ENCODE measurements at regions not wholly inside any gene's neighbourhood (a gene's known extent, or its start where the extent isn't known, plus 50 kb on each side); places are given as distances from the start of the nearest gene placed in this dataset.

DNA sequence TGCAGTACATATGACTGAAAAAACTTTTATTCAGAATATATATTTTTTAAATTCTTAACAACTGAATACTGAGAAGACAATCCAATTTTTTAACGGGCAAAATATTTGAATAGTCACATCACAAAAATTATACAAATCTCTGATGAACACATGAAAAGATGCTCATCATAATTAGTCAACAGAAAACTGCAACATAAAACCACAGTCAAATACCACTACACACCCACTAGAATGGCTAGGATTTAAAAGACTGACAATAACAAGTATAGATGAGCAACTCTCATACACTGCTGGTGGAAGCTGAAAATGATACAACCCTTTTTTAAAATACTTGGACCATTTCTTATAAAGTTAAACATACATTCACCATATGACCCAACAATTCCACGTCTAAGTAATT is 87.7 kb upstream of the TNFSF4 start:
- no peak overlapping the region for H3K4me3 ChIP-seq (ENCODE audit: low read depth, low read length)
- H3K27me3 Mint-ChIP-seq (ENCODE audit: insufficient read depth, unreplicated experiment), result no peaks in the 10 kb centered on the region
- H3K9me3 Mint-ChIP-seq (ENCODE audit: unreplicated experiment), result no peaks in the 10 kb centered on the region
- no peaks in the 10 kb centered on the region for H3K4me1 Mint-ChIP-seq (ENCODE audit: low read depth, unreplicated experiment)
- TF ChIP-seq CTCF (IDR thresholded peaks at IDR 0.05; ENCODE audit: insufficient read depth in 1 of 2, low read depth in 1 of 2, low read length in 1 of 2, severe bottlenecking in 1 of 2, unreplicated experiment in 1 of 2), result no peak
- CTCF ChIA-PET, result no interaction called here
- no peak for DNase-seq
- H3K9me3 ChIP-seq, result no peaks in the 10 kb centered on the region; the same call in 1 of the 2 replicates
- POLR2A ChIA-PET, result no interaction called here
- H3K27ac Mint-ChIP-seq (ENCODE audit: unreplicated experiment), result no peak overlapping the region
- no peaks in the 10 kb centered on the region for H3K36me3 ChIP-seq (ENCODE audit: control insufficient read depth, insufficient read depth, low read length)
- H3K36me3 Mint-ChIP-seq (ENCODE audit: insufficient read depth, unreplicated experiment), result no peaks in the 10 kb centered on the region
- intact Hi-C loops (cut with micrococcal nuclease; ENCODE audit: unreplicated experiment), result no loop called here
- BruUV-seq (replicated peaks), result no TSS peak
- no peaks in the 10 kb centered on the region for H3K4me1 ChIP-seq
- H3K4me3 Mint-ChIP-seq (ENCODE audit: unreplicated experiment), result no peak overlapping the region
- no peaks in the 10 kb centered on the region for H3K27me3 ChIP-seq (replicated peaks; ENCODE audit: control insufficient read depth, insufficient read depth, low read length)

DNA sequence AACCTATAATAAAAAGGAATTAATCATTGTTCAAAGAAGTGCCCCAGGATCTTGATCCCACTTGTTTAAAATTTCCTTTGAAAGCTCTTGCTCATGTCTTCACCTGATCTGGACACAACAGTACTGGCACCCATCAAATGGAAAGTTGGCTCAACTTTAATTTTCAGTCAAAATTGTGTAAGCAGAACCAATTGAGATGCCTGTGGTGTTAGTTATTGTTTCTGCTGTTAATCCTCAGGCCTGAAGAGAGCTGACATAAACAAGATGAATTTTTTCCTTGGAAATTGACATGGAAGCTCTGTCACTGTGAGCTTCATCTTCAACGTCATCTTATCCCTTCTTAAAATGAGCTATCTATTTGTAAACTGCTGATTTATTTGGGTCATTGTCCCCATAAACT is 88.3 kb upstream of the TNFSF4 start:
- Mint-ChIP-seq H3K27me3 (ENCODE audit: insufficient read depth, unreplicated experiment) (no peaks in the 10 kb centered on the region), H3K4me3 (ENCODE audit: unreplicated experiment) (no peak overlapping the region), H3K9me3 (ENCODE audit: unreplicated experiment) (no peaks in the 10 kb centered on the region), H3K4me1 (ENCODE audit: low read depth, unreplicated experiment) (no peaks in the 10 kb centered on the region), H3K27ac (ENCODE audit: unreplicated experiment) (no peak overlapping the region), H3K36me3 (ENCODE audit: insufficient read depth, unreplicated experiment) (no peaks in the 10 kb centered on the region)
- TF ChIP-seq CTCF (IDR thresholded peaks at IDR 0.05; ENCODE audit: insufficient read depth in 1 of 2, low read depth in 1 of 2, low read length in 1 of 2, severe bottlenecking in 1 of 2, unreplicated experiment in 1 of 2), result no peak
- ChIA-PET CTCF (no interaction called here), POLR2A (no interaction called here)
- Histone ChIP-seq H3K36me3 (ENCODE audit: control insufficient read depth, insufficient read depth, low read length) (no peaks in the 10 kb centered on the region), H3K9me3 (no peaks in the 10 kb centered on the region; the same call in 1 of the 2 replicates), H3K27me3 (replicated peaks; ENCODE audit: control insufficient read depth, insufficient read depth, low read length) (no peaks in the 10 kb centered on the region), H3K4me1 (no peaks in the 10 kb centered on the region), H3K4me3 (ENCODE audit: low read depth, low read length) (no peak overlapping the region)
- DNase-seq, result no peak
- intact Hi-C loops (cut with micrococcal nuclease; ENCODE audit: unreplicated experiment), result no loop called here
- no TSS peak for BruUV-seq (replicated peaks)

DNA sequence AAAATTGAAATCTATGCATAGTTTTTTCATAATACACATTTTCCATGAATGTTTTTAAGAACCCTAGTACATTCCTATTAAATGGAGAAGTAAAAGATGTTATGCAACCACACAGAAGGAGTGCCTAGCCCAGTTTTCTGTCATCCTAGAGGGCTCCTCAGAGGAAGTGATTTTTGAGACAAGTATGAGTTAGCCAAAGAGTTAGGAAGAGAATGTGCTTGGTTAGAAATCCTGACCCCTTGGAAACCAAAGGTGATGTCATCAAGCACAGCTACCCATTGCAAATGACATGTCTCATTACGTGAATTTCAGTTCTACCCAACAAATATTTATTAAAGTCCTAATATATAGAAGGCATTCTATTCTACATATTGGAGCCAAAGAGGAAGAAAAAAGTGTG is 88.9 kb upstream of the TNFSF4 start:
- H3K9me3 ChIP-seq, result no peaks in the 10 kb centered on the region; the same call in 1 of the 2 replicates
- Mint-ChIP-seq H3K4me3 (ENCODE audit: unreplicated experiment) (no peak overlapping the region), H3K27ac (ENCODE audit: unreplicated experiment) (no peak overlapping the region), H3K36me3 (ENCODE audit: insufficient read depth, unreplicated experiment) (no peaks in the 10 kb centered on the region), H3K9me3 (ENCODE audit: unreplicated experiment) (no peaks in the 10 kb centered on the region), H3K4me1 (ENCODE audit: low read depth, unreplicated experiment) (no peaks in the 10 kb centered on the region), H3K27me3 (ENCODE audit: insufficient read depth, unreplicated experiment) (no peaks in the 10 kb centered on the region)
- no peak for TF ChIP-seq CTCF (IDR thresholded peaks at IDR 0.05; ENCODE audit: insufficient read depth in 1 of 2, low read depth in 1 of 2, low read length in 1 of 2, severe bottlenecking in 1 of 2, unreplicated experiment in 1 of 2)
- no TSS peak for BruUV-seq (replicated peaks)
- H3K27me3 ChIP-seq (replicated peaks; ENCODE audit: control insufficient read depth, insufficient read depth, low read length), result no peaks in the 10 kb centered on the region
- POLR2A ChIA-PET, result no interaction called here
- no peaks in the 10 kb centered on the region for H3K36me3 ChIP-seq (ENCODE audit: control insufficient read depth, insufficient read depth, low read length)
- intact Hi-C loops (cut with micrococcal nuclease; ENCODE audit: unreplicated experiment), result no loop called here
- no peak overlapping the region for H3K4me3 ChIP-seq (ENCODE audit: low read depth, low read length)
- CTCF ChIA-PET, result no interaction called here
- DNase-seq, result no peak
- H3K4me1 ChIP-seq, result no peaks in the 10 kb centered on the region
